Nephron (organoid): ENCODE measurements at regions not wholly inside any gene's neighbourhood (a gene's known extent, or its start where the extent isn't known, plus 50 kb on each side); places are given as distances from the start of the nearest gene placed in this dataset.
A peak's percentile ranks its signal among the peaks of the same experiment; 100 is the strongest.

Source experiments
- H3K27ac Mint-ChIP-seq, 3 experiments: 2 replicates each; pipeline ENCODE4 v1.8.0; 2020; ENCODE audit warnings: mixed read lengths in 3 of 3, mild to moderate bottlenecking in 2 of 3, moderate library complexity in 1 of 3
- H3K27me3 Mint-ChIP-seq: 2 replicates; pipeline ENCODE4 v1.8.0; 2021; ENCODE audit warnings: low read depth, mild to moderate bottlenecking, moderate library complexity, mixed read lengths
- H3K36me3 Mint-ChIP-seq: 2 replicates; pipeline ENCODE4 v1.8.0; 2020; ENCODE audit warnings: low read depth, mixed read lengths
- H3K4me1 Mint-ChIP-seq: 2 replicates; pipeline ENCODE4 v1.8.0; 2020; ENCODE audit warnings: mixed read lengths
- H3K4me3 Mint-ChIP-seq, 3 experiments: 2 replicates each; pipeline ENCODE4 v1.8.0; 2020; ENCODE audit warnings: mild to moderate bottlenecking in 3 of 3, mixed read lengths in 3 of 3, moderate library complexity in 2 of 3
- H3K9me3 Mint-ChIP-seq: 2 replicates; pipeline ENCODE4 v1.8.0; 2020; ENCODE audit warnings: mixed read lengths
- TF ChIP-seq, protein P1 (sequence below), 3 experiments: fragments of 200-600 bp; sonication (generic); IDR thresholded peaks; one replicate each; pipeline ENCODE4 v1.5.0; 2021; ENCODE audit warnings: antibody characterized with exemption in 3 of 3; ENCODE audit not compliant: unreplicated experiment in 3 of 3

DNA sequence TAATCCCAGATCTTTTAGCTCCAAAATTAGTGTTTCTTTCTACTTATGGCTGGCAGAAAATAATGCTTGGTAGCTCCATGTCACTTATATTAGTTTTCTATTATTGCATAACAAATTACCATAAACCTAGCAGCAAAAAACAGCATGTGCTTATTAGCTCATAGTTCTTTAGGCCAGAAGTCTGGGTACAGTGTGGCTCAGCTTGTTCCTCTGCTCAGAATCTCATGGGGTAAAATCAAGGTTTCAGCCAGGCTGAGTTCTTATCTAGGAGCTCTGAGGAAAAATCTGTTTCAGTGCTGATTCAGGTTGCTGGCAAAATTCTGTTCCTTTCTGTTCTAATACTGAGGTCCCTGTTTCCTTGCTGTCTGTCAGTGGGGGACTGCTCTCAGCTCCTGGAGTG is 101.1 kb downstream of the CT47B1 start:
- H3K9me3 Mint-ChIP-seq = peaks cover 7% of the 10 kb centered on the region
- H3K27me3 Mint-ChIP-seq = no peaks in the 10 kb centered on the region
- no peaks in the 10 kb centered on the region for H3K36me3 Mint-ChIP-seq
- H3K4me1 Mint-ChIP-seq = no peaks in the 10 kb centered on the region
- H3K27ac Mint-ChIP-seq = no peak overlapping the region
- TF ChIP-seq, protein P1, sequence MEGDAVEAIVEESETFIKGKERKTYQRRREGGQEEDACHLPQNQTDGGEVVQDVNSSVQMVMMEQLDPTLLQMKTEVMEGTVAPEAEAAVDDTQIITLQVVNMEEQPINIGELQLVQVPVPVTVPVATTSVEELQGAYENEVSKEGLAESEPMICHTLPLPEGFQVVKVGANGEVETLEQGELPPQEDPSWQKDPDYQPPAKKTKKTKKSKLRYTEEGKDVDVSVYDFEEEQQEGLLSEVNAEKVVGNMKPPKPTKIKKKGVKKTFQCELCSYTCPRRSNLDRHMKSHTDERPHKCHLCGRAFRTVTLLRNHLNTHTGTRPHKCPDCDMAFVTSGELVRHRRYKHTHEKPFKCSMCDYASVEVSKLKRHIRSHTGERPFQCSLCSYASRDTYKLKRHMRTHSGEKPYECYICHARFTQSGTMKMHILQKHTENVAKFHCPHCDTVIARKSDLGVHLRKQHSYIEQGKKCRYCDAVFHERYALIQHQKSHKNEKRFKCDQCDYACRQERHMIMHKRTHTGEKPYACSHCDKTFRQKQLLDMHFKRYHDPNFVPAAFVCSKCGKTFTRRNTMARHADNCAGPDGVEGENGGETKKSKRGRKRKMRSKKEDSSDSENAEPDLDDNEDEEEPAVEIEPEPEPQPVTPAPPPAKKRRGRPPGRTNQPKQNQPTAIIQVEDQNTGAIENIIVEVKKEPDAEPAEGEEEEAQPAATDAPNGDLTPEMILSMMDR (IDR thresholded peaks at IDR 0.05; ENCODE audit: unreplicated experiment in 3 of 3) = no peak
- no peak overlapping the region for H3K4me3 Mint-ChIP-seq

DNA sequence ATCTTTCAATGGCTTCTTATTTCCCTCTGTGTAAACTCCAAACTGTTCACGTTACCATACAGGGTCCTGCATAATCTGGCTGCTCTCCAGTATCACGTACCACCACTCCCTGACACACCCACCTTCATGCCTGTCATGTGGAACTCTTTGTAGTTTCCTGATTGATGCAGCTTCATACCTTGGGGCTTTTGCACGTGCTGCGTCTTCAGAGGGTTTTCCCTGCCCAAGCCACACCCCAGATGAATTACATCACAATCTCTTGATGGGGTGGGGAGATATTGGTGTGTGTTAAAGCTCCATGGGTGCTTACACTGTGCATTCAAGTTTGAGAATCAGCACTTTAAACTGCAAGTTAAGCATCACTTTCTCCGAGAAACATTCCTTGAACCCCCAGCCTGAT is 101.9 kb downstream of the CT47B1 start:
- Mint-ChIP-seq H3K4me3 (no peak overlapping the region), H3K4me1 (no peaks in the 10 kb centered on the region), H3K27ac (no peak overlapping the region), H3K9me3 (peaks cover 7% of the 10 kb centered on the region), H3K36me3 (no peaks in the 10 kb centered on the region), H3K27me3 (no peaks in the 10 kb centered on the region)
- TF ChIP-seq, protein P1 (IDR thresholded peaks at IDR 0.05; ENCODE audit: unreplicated experiment in 3 of 3) = no peak

DNA sequence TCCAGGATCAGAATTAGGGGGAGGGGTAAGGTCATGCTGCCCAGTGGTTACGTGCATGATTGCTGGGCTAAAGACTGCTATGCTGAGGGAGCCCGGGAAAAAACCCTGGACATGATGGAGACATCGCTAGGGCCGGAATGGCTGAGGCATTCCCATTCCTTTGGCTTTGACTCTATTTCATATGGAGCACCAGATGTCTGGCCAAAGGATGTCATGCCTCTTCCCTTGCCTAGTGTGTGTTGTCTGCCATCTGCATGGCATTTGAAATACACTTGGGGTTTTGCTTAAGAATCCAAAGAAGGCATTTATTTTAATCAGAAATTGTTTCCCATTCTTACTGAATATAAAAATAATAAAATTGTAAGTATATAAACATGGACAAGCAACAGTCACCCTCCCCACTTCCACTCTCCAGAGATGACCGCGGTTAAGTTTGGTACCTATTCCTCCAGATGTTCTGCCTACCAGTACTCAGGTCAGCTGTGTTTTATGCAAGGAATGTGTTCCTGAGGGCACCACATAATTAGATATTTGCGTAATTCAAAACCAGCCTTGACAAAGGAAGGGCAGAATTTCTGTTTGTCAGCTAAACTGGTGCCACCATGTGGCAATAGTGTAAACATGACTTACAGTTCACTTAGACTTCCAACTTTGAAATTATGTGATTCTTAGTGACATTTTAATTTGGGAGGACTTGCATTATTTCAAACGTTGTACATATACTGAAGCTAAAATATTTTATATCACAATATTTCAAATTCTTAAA is 105.9 kb downstream of the CT47B1 start:
- Mint-ChIP-seq H3K4me3 (no peak overlapping the region), H3K4me1 (no peaks in the 10 kb centered on the region), H3K27ac (peak overlapping the region in 1 of 3 experiments; percentile 66), H3K27me3 (no peaks in the 10 kb centered on the region), H3K9me3 (peaks cover 4% of the 10 kb centered on the region), H3K36me3 (no peaks in the 10 kb centered on the region)
- TF ChIP-seq, protein P1 (IDR thresholded peaks at IDR 0.05; ENCODE audit: unreplicated experiment in 3 of 3) = peak in 2 of 3 experiments; percentile 22 to 37

DNA sequence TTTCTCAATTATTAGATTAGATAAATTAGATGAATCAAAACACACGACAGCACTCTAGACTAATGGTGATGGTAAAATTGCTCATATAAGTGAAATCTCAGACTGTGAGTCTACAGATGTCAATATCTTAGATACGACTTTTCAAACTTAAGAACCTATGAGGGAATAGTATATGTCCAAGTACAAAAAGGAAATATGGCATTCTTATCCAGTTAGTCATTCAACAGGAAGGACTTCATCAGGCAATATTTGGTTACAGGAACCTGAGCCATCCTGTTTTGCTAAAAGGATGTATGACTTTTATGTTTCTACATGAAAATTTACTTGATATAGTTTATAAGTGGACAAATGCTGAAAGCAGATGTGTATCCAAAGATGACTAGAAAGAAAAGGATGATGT is 107.0 kb downstream of the CT47B1 start:
- H3K4me1 Mint-ChIP-seq = no peaks in the 10 kb centered on the region
- no peak overlapping the region for H3K27ac Mint-ChIP-seq
- TF ChIP-seq, protein P1 (IDR thresholded peaks at IDR 0.05; ENCODE audit: unreplicated experiment in 3 of 3) = no peak
- H3K4me3 Mint-ChIP-seq = no peak overlapping the region
- H3K27me3 Mint-ChIP-seq = no peaks in the 10 kb centered on the region
- H3K9me3 Mint-ChIP-seq = peaks cover 4% of the 10 kb centered on the region
- no peaks in the 10 kb centered on the region for H3K36me3 Mint-ChIP-seq

DNA sequence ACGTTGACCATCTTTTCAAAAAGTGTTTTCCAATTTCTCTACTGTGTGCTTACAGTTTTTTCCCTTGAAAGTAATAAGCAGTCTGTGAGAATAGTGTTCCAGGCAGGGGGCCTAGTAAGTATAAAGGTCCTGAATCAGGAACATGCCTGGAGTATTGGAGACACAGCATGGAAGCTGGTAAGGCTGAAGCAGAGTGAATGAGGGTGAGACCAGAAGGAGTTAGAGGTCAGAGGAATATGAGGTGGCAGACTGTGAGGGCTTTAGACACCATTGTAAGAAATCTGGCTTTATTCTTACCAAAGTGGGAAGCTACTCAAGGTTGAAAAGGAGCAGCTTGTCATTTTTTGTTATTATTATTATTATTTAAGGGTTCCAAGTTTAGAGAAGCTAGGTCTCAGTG is 107.4 kb downstream of the CT47B1 start:
- H3K27me3 Mint-ChIP-seq = no peaks in the 10 kb centered on the region
- no peaks in the 10 kb centered on the region for H3K4me1 Mint-ChIP-seq
- H3K27ac Mint-ChIP-seq = no peak overlapping the region
- H3K9me3 Mint-ChIP-seq = no peaks in the 10 kb centered on the region
- H3K36me3 Mint-ChIP-seq = no peaks in the 10 kb centered on the region
- H3K4me3 Mint-ChIP-seq = no peak overlapping the region
- TF ChIP-seq, protein P1 (IDR thresholded peaks at IDR 0.05; ENCODE audit: unreplicated experiment in 3 of 3) = no peak

DNA sequence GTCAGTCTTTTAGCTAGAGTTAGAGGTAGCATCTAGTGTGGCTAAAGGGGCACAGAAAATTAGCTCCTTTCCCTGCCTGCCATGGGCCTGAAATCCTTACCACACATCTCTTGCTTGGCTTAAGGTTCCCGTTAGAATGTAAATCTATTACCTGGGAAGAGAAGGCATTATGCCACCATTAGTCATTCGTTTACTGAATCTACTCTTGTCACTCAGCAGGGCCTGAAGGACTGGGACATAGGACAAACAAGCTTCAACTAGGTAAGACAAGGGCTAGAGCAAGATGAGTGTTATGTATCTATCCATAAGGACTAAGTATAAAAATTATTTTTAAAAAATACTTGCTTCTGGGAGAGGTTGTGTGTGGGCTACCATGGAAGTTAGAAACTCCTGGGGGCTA is 112.4 kb downstream of the CT47B1 start:
- peaks cover 10% of the 10 kb centered on the region for H3K4me1 Mint-ChIP-seq
- peaks cover 4% of the 10 kb centered on the region for H3K9me3 Mint-ChIP-seq
- no peak overlapping the region for H3K4me3 Mint-ChIP-seq
- H3K27ac Mint-ChIP-seq = no peak overlapping the region
- H3K36me3 Mint-ChIP-seq = no peaks in the 10 kb centered on the region
- H3K27me3 Mint-ChIP-seq = no peaks in the 10 kb centered on the region
- TF ChIP-seq, protein P1 (IDR thresholded peaks at IDR 0.05; ENCODE audit: unreplicated experiment in 3 of 3) = no peak
